H9 (cell line): ENCODE measurements at regions not wholly inside any gene's neighbourhood (a gene's known extent, or its start where the extent isn't known, plus 50 kb on each side); places are given as distances from the start of the nearest gene placed in this dataset.

Experiments used
- DNase-seq: peaks from one replicate; pipeline ENCODE4 v3.0.0-alpha.2; 2017
- H2AFZ ChIP-seq: one replicate; pipeline ENCODE4 v1.6.1; 2013; ENCODE audit warnings: mild to moderate bottlenecking, low read length, control low read depth, moderate library complexity
- H2AK5ac ChIP-seq: 2 replicates; pipeline ENCODE4 v1.6.1; 2013; ENCODE audit warnings: low read length, control low read depth, mixed read lengths; ENCODE audit not compliant: insufficient read length
- H2BK120ac ChIP-seq: one replicate; pipeline ENCODE4 v1.6.1; 2013; ENCODE audit warnings: low read depth, mild to moderate bottlenecking, low read length, control low read depth, inconsistent platforms; ENCODE audit not compliant: poor library complexity, severe bottlenecking
- H2BK12ac ChIP-seq: 2 replicates; pipeline ENCODE4 v1.6.1; 2013; ENCODE audit warnings: low read length, control low read depth, mixed read lengths, low read depth; ENCODE audit not compliant: insufficient read length
- H2BK15ac ChIP-seq: 2 replicates; pipeline ENCODE4 v1.6.1; 2013; ENCODE audit warnings: low read depth, low read length, control low read depth
- H2BK20ac ChIP-seq: one replicate; pipeline ENCODE4 v1.6.1; 2013; ENCODE audit warnings: low read depth, mild to moderate bottlenecking, low read length, control low read depth, inconsistent platforms; ENCODE audit not compliant: poor library complexity, severe bottlenecking
- H2BK5ac ChIP-seq: 2 replicates; pipeline ENCODE4 v1.6.1; 2013; ENCODE audit warnings: low read length, control low read depth, mixed read lengths; ENCODE audit not compliant: insufficient read length
- H3K14ac ChIP-seq: 2 replicates; pipeline ENCODE4 v1.6.1; 2013; ENCODE audit warnings: low read length, control low read depth; ENCODE audit not compliant: insufficient read depth
- H3K18ac ChIP-seq: 2 replicates; pipeline ENCODE4 v1.6.1; 2013; ENCODE audit warnings: low read depth, mild to moderate bottlenecking, mixed read lengths, low read length, control low read depth; ENCODE audit not compliant: insufficient read length
- H3K23ac ChIP-seq: 2 replicates; pipeline ENCODE4 v1.6.1; 2013; ENCODE audit warnings: low read length, control low read depth, mixed read lengths, low read depth; ENCODE audit not compliant: insufficient read length
- H3K23me2 ChIP-seq: 2 replicates; pipeline ENCODE4 v1.6.1; 2013; ENCODE audit warnings: low read depth, mild to moderate bottlenecking, mixed read lengths, low read length, control low read depth; ENCODE audit not compliant: insufficient read length, poor library complexity, severe bottlenecking
- H3K27ac ChIP-seq: 2 replicates; pipeline ENCODE4 v1.5.1; 2013; ENCODE audit warnings: low read length, control low read depth, mixed read lengths, low read depth; ENCODE audit not compliant: insufficient read length
- H3K27me3 ChIP-seq: 2 replicates; pipeline ENCODE4 v1.6.1; 2013; ENCODE audit warnings: low read length, control low read depth, inconsistent platforms; ENCODE audit not compliant: insufficient read depth
- H3K4ac ChIP-seq: 2 replicates; pipeline ENCODE4 v1.6.1; 2013; ENCODE audit warnings: low read depth, mild to moderate bottlenecking, control low read depth, inconsistent platforms, low read length, moderate library complexity
- H3K4me1 ChIP-seq: 2 replicates; pipeline ENCODE4 v1.6.1; 2013; ENCODE audit warnings: low read length, control low read depth, inconsistent platforms; ENCODE audit not compliant: insufficient read depth
- H3K4me2 ChIP-seq: 2 replicates; pipeline ENCODE4 v1.6.1; 2013; ENCODE audit warnings: low read length, control low read depth, mixed read lengths; ENCODE audit not compliant: insufficient read length, insufficient read depth
- H3K56ac ChIP-seq: 2 replicates; pipeline ENCODE4 v1.6.1; 2013; ENCODE audit warnings: low read depth, mild to moderate bottlenecking, mixed read lengths, low read length, control low read depth; ENCODE audit not compliant: insufficient read length
- H3K79me1 ChIP-seq: 2 replicates; pipeline ENCODE4 v1.6.1; 2013; ENCODE audit warnings: low read depth, mild to moderate bottlenecking, moderate library complexity, low read length, control low read depth, inconsistent platforms; ENCODE audit not compliant: insufficient read depth, poor library complexity, severe bottlenecking
- H3K79me2 ChIP-seq: 2 replicates; pipeline ENCODE4 v1.6.1; 2013; ENCODE audit warnings: low read length, control low read depth, inconsistent platforms; ENCODE audit not compliant: insufficient read depth
- H3K9ac ChIP-seq: 2 replicates; pipeline ENCODE4 v1.6.1; 2013; ENCODE audit warnings: low read length, control low read depth, mixed read lengths; ENCODE audit not compliant: insufficient read length; ENCODE audit errors: extremely low read depth
- H3K9me3 ChIP-seq: one replicate; pipeline ENCODE4 v1.6.1; 2013; ENCODE audit warnings: low read depth, low read length, inconsistent platforms; ENCODE audit not compliant: control insufficient read depth
- H3T11ph ChIP-seq: one replicate; pipeline ENCODE4 v1.6.1; 2013; ENCODE audit warnings: mild to moderate bottlenecking, low read length, control low read depth, inconsistent platforms
- H4K20me1 ChIP-seq: one replicate; pipeline ENCODE4 v1.6.1; 2013; ENCODE audit not compliant: control insufficient read depth, insufficient read length, insufficient read depth
- H4K5ac ChIP-seq: 2 replicates; pipeline ENCODE4 v1.6.1; 2013; ENCODE audit warnings: low read depth, mild to moderate bottlenecking, mixed read lengths, low read length, control low read depth; ENCODE audit not compliant: insufficient read length
- H4K8ac ChIP-seq: replicated peaks from 2 replicates; pipeline ENCODE4 v1.6.1; 2013; ENCODE audit warnings: low read length, control low read depth, mixed read lengths, low read depth; ENCODE audit not compliant: insufficient read length
- H4K91ac ChIP-seq: 2 replicates; pipeline ENCODE4 v1.6.1; 2013; ENCODE audit warnings: low read depth, mild to moderate bottlenecking, moderate library complexity, mixed read lengths, low read length, control low read depth; ENCODE audit not compliant: insufficient read length
- H3K27ac Mint-ChIP-seq, 3 experiments: 2 replicates in 2 of 3; 3 replicates in 1 of 3; pipeline ENCODE4 v1.8.0; 2020 to 2021; ENCODE audit warnings: mixed read lengths in 3 of 3, mild to moderate bottlenecking in 1 of 3, moderate library complexity in 1 of 3
- H3K27me3 Mint-ChIP-seq: 2 replicates; pipeline ENCODE4 v1.8.0; 2021; ENCODE audit warnings: low read depth, mild to moderate bottlenecking, moderate library complexity, mixed read lengths
- H3K36me3 Mint-ChIP-seq, 3 experiments: 2 replicates in 2 of 3; 3 replicates in 1 of 3; pipeline ENCODE4 v1.8.0; 2020 to 2021; ENCODE audit warnings: low read depth in 3 of 3, mixed read lengths in 3 of 3; ENCODE audit not compliant: insufficient read depth in 1 of 3
- H3K4me1 Mint-ChIP-seq, 2 experiments: 2 replicates each; pipeline ENCODE4 v1.8.0; 2020; ENCODE audit warnings: mixed read lengths in 2 of 2
- H3K4me3 Mint-ChIP-seq, 2 experiments: 2 replicates in 1 of 2; 3 replicates in 1 of 2; pipeline ENCODE4 v1.8.0; 2020 to 2021; ENCODE audit warnings: mild to moderate bottlenecking in 2 of 2, mixed read lengths in 2 of 2, moderate library complexity in 1 of 2
- H3K9me3 Mint-ChIP-seq, 2 experiments: 2 replicates in 1 of 2; 3 replicates in 1 of 2; pipeline ENCODE4 v1.8.0; 2020; ENCODE audit warnings: mild to moderate bottlenecking in 2 of 2, mixed read lengths in 2 of 2, moderate library complexity in 1 of 2
- CTCF ChIP-seq: fragments of 200-600 bp; sonication (generic); conservative IDR thresholded peaks from 3 replicates; pipeline ENCODE4 v1.8.0; 2021; ENCODE audit warnings: antibody characterized with exemption, mild to moderate bottlenecking
- WGBS: extraction: QIAGEN DNeasy Blood & Tissue Kit; methylation state at CpG from one replicate; pipeline ENCODE4 v1.1.7; 2013; ENCODE audit warnings: missing lambda C conversion rate, low lambda C conversion rate, mixed read lengths; ENCODE audit not compliant: insufficient read length; ENCODE audit errors: extremely low coverage; 5-methylcytosine and 5-hydroxymethylcytosine counted together

- H2AFZ ChIP-seq: no peak overlapping the region
- H3K36me3 Mint-ChIP-seq: 0 out of 7 replicates have a peak, but pooled peaks cover 0 to 7% (median 0%) of the 10 kb centered on the region in 3 experiments
- no peaks in the 10 kb centered on the region for H3K27me3 Mint-ChIP-seq
Measured at GRCh38 chr4:125505621-125506020, 190.9 kb downstream of the FAT4 start.

More at GRCh38 chr4:125505621-125506020, 190.9 kb downstream of the FAT4 start:
- H3K9ac ChIP-seq: no peak overlapping the region
- H3K79me1 ChIP-seq: no peaks in the 10 kb centered on the region
- Mint-ChIP-seq H3K4me1 (peaks cover 4 to 9% of the 10 kb centered on the region in 2 experiments; a peak in 3 of 4 replicates), H3K4me3 (no peak overlapping the region), H3K9me3 (peaks cover 2 to 4% of the 10 kb centered on the region in 2 experiments; a peak in 2 of 5 replicates), H3K27ac (no peak overlapping the region)
- no peaks in the 10 kb centered on the region for H3K23me2 ChIP-seq
- no peak overlapping the region for H2BK12ac ChIP-seq
- WGBS: no CpG with 5 or more reads among the region's 4 CpGs
- no peaks in the 10 kb centered on the region for H3K9me3 ChIP-seq
- no peak for DNase-seq
- no peaks in the 10 kb centered on the region for H3K79me2 ChIP-seq
- no peak for TF ChIP-seq CTCF
- no peak overlapping the region for H2BK5ac ChIP-seq
- H2BK20ac ChIP-seq: no peak overlapping the region
- H4K91ac ChIP-seq: no peak overlapping the region
- H3K27ac ChIP-seq: no peak overlapping the region
- H3K14ac ChIP-seq: no peak overlapping the region
- no peak overlapping the region for H3K4me2 ChIP-seq
- no peak overlapping the region for H3T11ph ChIP-seq
- H4K8ac ChIP-seq: no peak overlapping the region
- H2AK5ac ChIP-seq: no peak overlapping the region
- no peak overlapping the region for H2BK15ac ChIP-seq
- H3K4ac ChIP-seq: no peak overlapping the region
- no peak overlapping the region for H3K18ac ChIP-seq
- H2BK120ac ChIP-seq: no peak overlapping the region
- no peak overlapping the region for H3K56ac ChIP-seq
- H3K27me3 ChIP-seq: no peaks in the 10 kb centered on the region
- H3K23ac ChIP-seq: no peak overlapping the region
- no peak overlapping the region for H4K5ac ChIP-seq
- peaks cover 5% of the 10 kb centered on the region; the same call in 1 of the 2 replicates for H3K4me1 ChIP-seq
- H4K20me1 ChIP-seq: no peaks in the 10 kb centered on the region
